ENCODE measurements at regions not wholly inside any gene's neighbourhood (a gene's known extent, or its start where the extent isn't known, plus 50 kb on each side); places are given as distances from the start of the nearest gene placed in this dataset.

DNA sequence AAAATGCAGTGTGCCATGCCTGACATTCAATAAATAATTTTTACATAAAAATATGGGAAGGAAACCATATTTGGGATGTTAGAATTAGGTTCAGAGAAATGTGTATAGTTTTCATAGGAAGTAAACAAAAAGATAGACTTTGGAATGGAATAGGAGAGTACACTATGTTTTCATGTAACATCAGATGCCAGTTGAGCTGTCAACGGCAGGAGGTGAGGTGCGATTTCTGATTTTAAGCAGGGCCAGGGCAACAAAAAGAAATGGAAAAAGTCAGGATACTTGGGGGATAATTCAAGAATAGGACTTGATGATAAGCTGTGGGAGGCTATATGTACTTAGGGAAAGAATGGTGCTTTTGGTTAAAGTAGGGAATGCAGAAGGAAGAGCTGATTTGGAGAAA lies 639.5 kb downstream of the OTOL1 start:
- TF ChIP-seq, protein P1, sequence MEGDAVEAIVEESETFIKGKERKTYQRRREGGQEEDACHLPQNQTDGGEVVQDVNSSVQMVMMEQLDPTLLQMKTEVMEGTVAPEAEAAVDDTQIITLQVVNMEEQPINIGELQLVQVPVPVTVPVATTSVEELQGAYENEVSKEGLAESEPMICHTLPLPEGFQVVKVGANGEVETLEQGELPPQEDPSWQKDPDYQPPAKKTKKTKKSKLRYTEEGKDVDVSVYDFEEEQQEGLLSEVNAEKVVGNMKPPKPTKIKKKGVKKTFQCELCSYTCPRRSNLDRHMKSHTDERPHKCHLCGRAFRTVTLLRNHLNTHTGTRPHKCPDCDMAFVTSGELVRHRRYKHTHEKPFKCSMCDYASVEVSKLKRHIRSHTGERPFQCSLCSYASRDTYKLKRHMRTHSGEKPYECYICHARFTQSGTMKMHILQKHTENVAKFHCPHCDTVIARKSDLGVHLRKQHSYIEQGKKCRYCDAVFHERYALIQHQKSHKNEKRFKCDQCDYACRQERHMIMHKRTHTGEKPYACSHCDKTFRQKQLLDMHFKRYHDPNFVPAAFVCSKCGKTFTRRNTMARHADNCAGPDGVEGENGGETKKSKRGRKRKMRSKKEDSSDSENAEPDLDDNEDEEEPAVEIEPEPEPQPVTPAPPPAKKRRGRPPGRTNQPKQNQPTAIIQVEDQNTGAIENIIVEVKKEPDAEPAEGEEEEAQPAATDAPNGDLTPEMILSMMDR (IDR thresholded peaks at IDR 0.05): no peak
- no peak for TF ChIP-seq POLR2A (IDR thresholded peaks at IDR 0.05)

Measured in body of pancreas (tissue), 4 donors.